ENCODE measurements at regions not wholly inside any gene's neighbourhood (a gene's known extent, or its start where the extent isn't known, plus 50 kb on each side); places are given as distances from the start of the nearest gene placed in this dataset.

DNA sequence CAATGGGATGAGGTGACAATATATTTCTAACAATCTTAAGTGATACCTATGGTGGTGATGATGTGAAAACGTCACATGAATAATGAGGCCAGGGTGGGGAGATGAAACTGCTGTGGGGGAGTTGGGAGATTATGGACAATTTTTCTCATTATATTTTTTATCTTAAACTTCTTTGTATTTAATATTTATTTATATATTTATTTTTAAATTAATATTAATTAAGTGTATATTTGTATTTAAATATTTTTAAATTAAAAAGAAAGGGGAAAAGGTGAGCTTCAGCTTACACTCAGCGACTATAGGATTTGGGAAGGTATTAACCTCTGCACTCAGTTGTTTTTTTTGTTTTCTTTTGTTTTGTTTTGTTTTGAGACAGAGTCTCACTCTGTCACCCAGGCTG is 158.7 kb downstream of the PSMG1 start:
- Histone ChIP-seq H3K27ac (ENCODE audit: low read length) (no peak overlapping the region), H3K79me2 (ENCODE audit: insufficient read depth, low read length) (no peaks in the 10 kb centered on the region), H3K36me3 (ENCODE audit: insufficient read depth, low read length) (no peaks in the 10 kb centered on the region), H4K20me1 (ENCODE audit: insufficient read depth, low read length) (no peaks in the 10 kb centered on the region), H3K4me1 (ENCODE audit: insufficient read depth, low read length) (peaks cover 25% of the 10 kb centered on the region), H3K4me2 (ENCODE audit: insufficient read depth, low read length) (no peak overlapping the region), H3K9ac (ENCODE audit: low read depth, low read length) (no peak overlapping the region), H3K4me3 (ENCODE audit: low read depth in 1 of 2, low read length in 2 of 2) (no peak overlapping the region), H2AFZ (ENCODE audit: low read depth, low read length) (no peak overlapping the region), H3K27me3 (ENCODE audit: insufficient read depth, low read length, poor library complexity) (no peaks in the 10 kb centered on the region), H3K9me3 (ENCODE audit: insufficient read depth, low read length, severe bottlenecking) (peaks cover 20% of the 10 kb centered on the region)
- DNase-seq (no peak), ATAC-seq (ENCODE audit: insufficient read depth, low read depth) (no peak)
- no peak for TF ChIP-seq EZH2 (IDR thresholded peaks at IDR 0.05; ENCODE audit: borderline replicate concordance, low read depth, low read length, severe bottlenecking)
- TF ChIP-seq, protein P1, sequence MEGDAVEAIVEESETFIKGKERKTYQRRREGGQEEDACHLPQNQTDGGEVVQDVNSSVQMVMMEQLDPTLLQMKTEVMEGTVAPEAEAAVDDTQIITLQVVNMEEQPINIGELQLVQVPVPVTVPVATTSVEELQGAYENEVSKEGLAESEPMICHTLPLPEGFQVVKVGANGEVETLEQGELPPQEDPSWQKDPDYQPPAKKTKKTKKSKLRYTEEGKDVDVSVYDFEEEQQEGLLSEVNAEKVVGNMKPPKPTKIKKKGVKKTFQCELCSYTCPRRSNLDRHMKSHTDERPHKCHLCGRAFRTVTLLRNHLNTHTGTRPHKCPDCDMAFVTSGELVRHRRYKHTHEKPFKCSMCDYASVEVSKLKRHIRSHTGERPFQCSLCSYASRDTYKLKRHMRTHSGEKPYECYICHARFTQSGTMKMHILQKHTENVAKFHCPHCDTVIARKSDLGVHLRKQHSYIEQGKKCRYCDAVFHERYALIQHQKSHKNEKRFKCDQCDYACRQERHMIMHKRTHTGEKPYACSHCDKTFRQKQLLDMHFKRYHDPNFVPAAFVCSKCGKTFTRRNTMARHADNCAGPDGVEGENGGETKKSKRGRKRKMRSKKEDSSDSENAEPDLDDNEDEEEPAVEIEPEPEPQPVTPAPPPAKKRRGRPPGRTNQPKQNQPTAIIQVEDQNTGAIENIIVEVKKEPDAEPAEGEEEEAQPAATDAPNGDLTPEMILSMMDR (IDR thresholded peaks at IDR 0.05; ENCODE audit: borderline replicate concordance, extremely low read depth, low read length, poor library complexity, severe bottlenecking), result no peak

DNA sequence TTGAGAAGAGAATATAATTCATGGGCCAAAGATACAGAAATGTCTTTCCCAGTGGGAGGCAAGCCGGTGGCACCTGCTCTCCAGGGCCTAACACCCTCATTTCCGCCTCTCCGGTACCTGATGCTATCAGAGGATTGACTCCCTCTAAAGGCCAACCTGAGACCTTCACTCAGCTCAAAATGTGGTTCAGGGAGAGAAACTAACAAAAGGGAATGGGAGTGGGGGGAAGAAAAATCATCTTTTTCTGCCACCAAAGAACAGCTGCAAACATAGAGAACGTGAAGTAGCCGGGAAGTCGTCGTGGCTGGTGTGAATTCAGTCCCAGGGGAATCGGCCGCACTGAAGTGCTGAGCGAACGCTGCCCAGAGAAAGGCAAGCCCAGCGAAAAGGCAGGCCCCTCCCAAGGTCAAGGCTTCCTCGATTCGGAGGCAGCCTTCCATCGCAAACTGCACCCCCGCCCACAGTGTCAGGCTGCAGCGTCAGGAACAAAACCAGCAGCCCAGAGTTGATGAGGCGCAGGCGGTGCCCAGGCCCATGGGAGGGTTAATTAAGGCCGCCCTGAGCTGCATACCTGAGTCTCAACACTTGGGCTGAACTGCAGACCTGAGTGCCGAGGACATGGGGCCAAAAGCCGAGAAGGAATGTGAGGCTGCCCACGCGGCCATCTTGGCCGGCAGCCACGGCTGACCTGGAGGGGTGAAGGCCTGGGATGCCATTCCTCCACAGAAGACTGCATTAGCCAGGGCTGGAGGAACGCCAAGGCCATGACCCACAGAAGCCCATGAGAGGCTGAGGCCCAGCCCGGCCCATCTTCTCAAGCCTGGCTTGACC is 160.2 kb downstream of the PSMG1 start:
- no peaks in the 10 kb centered on the region for H3K79me2 ChIP-seq (ENCODE audit: insufficient read depth, low read length)
- DNase-seq (no peak), ATAC-seq (ENCODE audit: insufficient read depth, low read depth) (peak; percentile 27; the same call in 1 of the 3 replicates)
- H3K9ac ChIP-seq (ENCODE audit: low read depth, low read length), result no peak overlapping the region
- no peaks in the 10 kb centered on the region for H4K20me1 ChIP-seq (ENCODE audit: insufficient read depth, low read length)
- TF ChIP-seq EZH2 (IDR thresholded peaks at IDR 0.05; ENCODE audit: borderline replicate concordance, low read depth, low read length, severe bottlenecking), result no peak
- TF ChIP-seq, protein P1 (IDR thresholded peaks at IDR 0.05; ENCODE audit: borderline replicate concordance, extremely low read depth, low read length, poor library complexity, severe bottlenecking), result peak; percentile 47
- peaks cover 20% of the 10 kb centered on the region for H3K9me3 ChIP-seq (ENCODE audit: insufficient read depth, low read length, severe bottlenecking)
- no peak overlapping the region for H3K4me2 ChIP-seq (ENCODE audit: insufficient read depth, low read length)
- H3K27ac ChIP-seq (ENCODE audit: low read length), result peak overlapping the region; percentile 65
- peaks cover 25% of the 10 kb centered on the region for H3K4me1 ChIP-seq (ENCODE audit: insufficient read depth, low read length)
- H2AFZ ChIP-seq (ENCODE audit: low read depth, low read length), result no peak overlapping the region
- H3K27me3 ChIP-seq (ENCODE audit: insufficient read depth, low read length, poor library complexity), result no peaks in the 10 kb centered on the region
- H3K4me3 ChIP-seq (ENCODE audit: low read depth in 1 of 2, low read length in 2 of 2), result no peak overlapping the region
- no peaks in the 10 kb centered on the region for H3K36me3 ChIP-seq (ENCODE audit: insufficient read depth, low read length)

DNA sequence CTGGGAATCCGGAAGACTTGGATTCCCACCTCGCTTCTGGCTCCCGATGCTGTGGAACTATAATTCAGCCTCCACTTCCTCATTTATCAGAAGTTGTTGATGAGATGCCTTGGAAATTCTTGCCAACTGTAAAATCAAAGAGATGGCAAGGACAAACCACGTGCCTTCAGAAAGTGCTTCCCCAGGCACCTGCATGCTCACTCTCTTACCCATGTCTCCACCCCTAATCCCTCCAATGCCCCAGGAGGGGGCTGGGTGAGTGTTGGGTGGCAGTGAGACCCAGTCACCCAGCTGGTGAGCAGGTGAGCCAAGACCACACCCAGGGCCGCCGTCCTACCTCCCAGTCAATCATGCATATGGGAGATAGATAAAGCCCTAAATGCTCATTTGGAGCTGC is 160.8 kb downstream of the PSMG1 start:
- peaks cover 27% of the 10 kb centered on the region for H3K4me1 ChIP-seq (ENCODE audit: insufficient read depth, low read length)
- H3K27ac ChIP-seq (ENCODE audit: low read length), result peak overlapping the region; percentile 65
- H2AFZ ChIP-seq (ENCODE audit: low read depth, low read length), result no peak overlapping the region
- peaks cover 13% of the 10 kb centered on the region for H3K9me3 ChIP-seq (ENCODE audit: insufficient read depth, low read length, severe bottlenecking)
- peak; percentile 80 for ATAC-seq (ENCODE audit: insufficient read depth, low read depth)
- peak; percentile 63 for DNase-seq
- no peak overlapping the region for H3K9ac ChIP-seq (ENCODE audit: low read depth, low read length)
- H3K4me2 ChIP-seq (ENCODE audit: insufficient read depth, low read length), result no peak overlapping the region
- no peak for TF ChIP-seq EZH2 (IDR thresholded peaks at IDR 0.05; ENCODE audit: borderline replicate concordance, low read depth, low read length, severe bottlenecking)
- TF ChIP-seq, protein P1 (IDR thresholded peaks at IDR 0.05; ENCODE audit: borderline replicate concordance, extremely low read depth, low read length, poor library complexity, severe bottlenecking), result no peak
- H3K79me2 ChIP-seq (ENCODE audit: insufficient read depth, low read length), result no peaks in the 10 kb centered on the region
- no peaks in the 10 kb centered on the region for H4K20me1 ChIP-seq (ENCODE audit: insufficient read depth, low read length)
- H3K27me3 ChIP-seq (ENCODE audit: insufficient read depth, low read length, poor library complexity), result no peaks in the 10 kb centered on the region
- no peak overlapping the region for H3K4me3 ChIP-seq (ENCODE audit: low read depth in 1 of 2, low read length in 2 of 2)
- H3K36me3 ChIP-seq (ENCODE audit: insufficient read depth, low read length), result no peaks in the 10 kb centered on the region
